GM18508 (cell line): ENCODE measurements at regions not wholly inside any gene's neighbourhood (a gene's known extent, or its start where the extent isn't known, plus 50 kb on each side); places are given as distances from the start of the nearest gene placed in this dataset.
"Not testable (repeated sequence)": the region's sequence is repeated elsewhere in the genome, so short reads cannot be mapped to it uniquely, and the experiment has no call there.

ENCODE experiments used
- ATAC-seq: cut with Tn5 transposase; IDR thresholded peaks from one replicate; pipeline ENCODE4 v1.9.1; 2021; ENCODE audit warnings: moderate number of reproducible peaks; ENCODE audit not compliant: insufficient read depth, unreplicated experiment

- no peak for ATAC-seq
Observed at GRCh38 chr6:60681806-60682205, 1604.2 kb downstream of the KHDRBS2 start.

- ATAC-seq, result no peak
Observed at GRCh38 chr6:60679175-60679574, 1606.8 kb downstream of the KHDRBS2 start.

GRCh38 chr6:60671369-60671768 lies 1614.7 kb downstream of the KHDRBS2 start:
- no peak for ATAC-seq

GRCh38 chr6:60670036-60670435 lies 1616.0 kb downstream of the KHDRBS2 start:
- no peak for ATAC-seq

- no peak for ATAC-seq
Observed at GRCh38 chr6:60668428-60668827, 1617.6 kb downstream of the KHDRBS2 start.

GRCh38 chr6:60663199-60663598 lies 1622.8 kb downstream of the KHDRBS2 start:
- ATAC-seq, result not testable (repeated sequence)

- no peak for ATAC-seq
Observed at GRCh38 chr6:60643870-60644269, 1642.2 kb downstream of the KHDRBS2 start.

GRCh38 chr6:60639185-60639584 lies 1646.8 kb downstream of the KHDRBS2 start:
- ATAC-seq, result not testable (repeated sequence)
